ENCODE measurements at regions not wholly inside any gene's neighbourhood (a gene's known extent, or its start where the extent isn't known, plus 50 kb on each side); places are given as distances from the start of the nearest gene placed in this dataset.

- no peak for TF ChIP-seq CTCF (conservative IDR thresholded peaks at IDR 0.05; ENCODE audit: low read depth, low read length)
- TF ChIP-seq EZH2 (IDR thresholded peaks at IDR 0.05; ENCODE audit: borderline replicate concordance, low read depth, low read length, poor library complexity, severe bottlenecking): no peak
Measured at GRCh38 chr6:170180671-170181337, 110.1 kb downstream of the DLL1 start.
